HS-27A (cell line): ENCODE measurements at regions not wholly inside any gene's neighbourhood (a gene's known extent, or its start where the extent isn't known, plus 50 kb on each side); places are given as distances from the start of the nearest gene placed in this dataset.

Experiments used
- DNase-seq: peaks from one replicate; pipeline ENCODE4 v3.0.0-alpha.2; 2012; ENCODE audit warnings: low read depth, missing footprints

- DNase-seq: no peak
These were observed 50.8 kb upstream of the SASH1 start for GRCh38 chr6:148291876-148292275.
